ENCODE measurements at regions not wholly inside any gene's neighbourhood (a gene's known extent, or its start where the extent isn't known, plus 50 kb on each side); places are given as distances from the start of the nearest gene placed in this dataset.

DNA sequence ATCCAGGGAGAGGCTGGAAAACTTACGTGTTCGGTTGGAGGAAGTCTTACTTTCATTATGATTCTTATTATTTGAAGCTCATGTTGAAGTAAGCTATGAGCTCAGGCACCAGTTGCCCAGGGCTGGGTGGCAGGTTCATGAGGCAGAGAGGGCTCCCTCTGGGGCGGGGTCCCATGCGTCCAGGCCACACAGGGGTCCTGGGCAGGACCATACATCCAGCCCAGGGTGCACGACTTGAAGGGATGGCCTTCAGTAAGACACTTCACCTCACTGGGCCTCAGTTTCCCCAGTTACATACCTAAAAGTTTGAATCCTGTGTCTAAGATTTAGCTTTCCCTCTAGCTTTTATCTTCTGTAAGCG, 107.3 kb upstream of the B3GAT1 start:
- H3K27ac Mint-ChIP-seq: no peak overlapping the region
- no peaks in the 10 kb centered on the region for H3K9me3 Mint-ChIP-seq
- H3K4me3 Mint-ChIP-seq: no peak overlapping the region
- no peaks in the 10 kb centered on the region for H3K4me1 Mint-ChIP-seq
- peaks cover 56% of the 10 kb centered on the region for H3K27me3 Mint-ChIP-seq (ENCODE audit: low read depth)
- H3K36me3 Mint-ChIP-seq (ENCODE audit: low read depth): no peaks in the 10 kb centered on the region
- TF ChIP-seq, protein P1, sequence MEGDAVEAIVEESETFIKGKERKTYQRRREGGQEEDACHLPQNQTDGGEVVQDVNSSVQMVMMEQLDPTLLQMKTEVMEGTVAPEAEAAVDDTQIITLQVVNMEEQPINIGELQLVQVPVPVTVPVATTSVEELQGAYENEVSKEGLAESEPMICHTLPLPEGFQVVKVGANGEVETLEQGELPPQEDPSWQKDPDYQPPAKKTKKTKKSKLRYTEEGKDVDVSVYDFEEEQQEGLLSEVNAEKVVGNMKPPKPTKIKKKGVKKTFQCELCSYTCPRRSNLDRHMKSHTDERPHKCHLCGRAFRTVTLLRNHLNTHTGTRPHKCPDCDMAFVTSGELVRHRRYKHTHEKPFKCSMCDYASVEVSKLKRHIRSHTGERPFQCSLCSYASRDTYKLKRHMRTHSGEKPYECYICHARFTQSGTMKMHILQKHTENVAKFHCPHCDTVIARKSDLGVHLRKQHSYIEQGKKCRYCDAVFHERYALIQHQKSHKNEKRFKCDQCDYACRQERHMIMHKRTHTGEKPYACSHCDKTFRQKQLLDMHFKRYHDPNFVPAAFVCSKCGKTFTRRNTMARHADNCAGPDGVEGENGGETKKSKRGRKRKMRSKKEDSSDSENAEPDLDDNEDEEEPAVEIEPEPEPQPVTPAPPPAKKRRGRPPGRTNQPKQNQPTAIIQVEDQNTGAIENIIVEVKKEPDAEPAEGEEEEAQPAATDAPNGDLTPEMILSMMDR (IDR thresholded peaks at IDR 0.05; ENCODE audit: unreplicated experiment in 3 of 3): no peak

DNA sequence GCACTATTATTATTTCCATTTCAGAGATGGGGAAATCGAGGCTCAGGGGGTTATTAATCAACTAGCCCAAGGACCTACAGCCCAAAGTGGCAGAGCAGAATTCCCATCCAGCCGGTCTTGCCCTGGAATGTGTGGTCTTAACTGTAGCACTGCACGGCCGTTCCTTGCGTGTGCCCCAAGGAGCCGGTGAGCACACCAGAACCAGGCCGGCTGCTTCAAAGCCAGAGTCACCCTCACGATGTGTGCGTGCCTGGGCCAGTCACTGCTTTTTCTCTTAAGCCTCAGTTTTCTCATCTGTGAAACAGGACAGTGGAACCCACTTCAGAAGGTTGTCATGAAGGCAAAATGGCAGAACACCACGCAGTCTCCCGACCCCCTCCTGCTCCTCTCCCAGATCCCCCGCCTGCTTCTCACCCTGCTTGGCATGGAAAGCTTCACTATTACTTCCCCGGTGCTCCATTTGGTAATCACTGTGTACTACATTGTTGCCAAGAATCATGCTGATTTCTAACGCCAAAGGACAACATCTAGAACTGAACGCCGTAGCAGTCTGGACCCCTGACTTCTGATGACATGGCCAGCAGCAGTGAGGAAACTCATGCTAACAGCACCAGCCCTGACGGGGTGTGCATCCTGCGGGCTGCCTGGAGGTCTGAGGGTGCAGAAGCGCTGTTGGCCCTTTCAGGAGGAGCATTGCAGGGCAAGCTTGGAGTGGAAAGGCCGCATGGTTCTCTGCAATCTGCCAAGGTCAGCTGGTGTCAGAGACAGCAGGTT, 106.8 kb upstream of the B3GAT1 start:
- H3K9me3 Mint-ChIP-seq: no peaks in the 10 kb centered on the region
- H3K27ac Mint-ChIP-seq: no peak overlapping the region
- no peaks in the 10 kb centered on the region for H3K4me1 Mint-ChIP-seq
- TF ChIP-seq, protein P1 (IDR thresholded peaks at IDR 0.05; ENCODE audit: unreplicated experiment in 3 of 3): no peak
- peaks cover 53% of the 10 kb centered on the region for H3K27me3 Mint-ChIP-seq (ENCODE audit: low read depth)
- H3K4me3 Mint-ChIP-seq: no peak overlapping the region
- H3K36me3 Mint-ChIP-seq (ENCODE audit: low read depth): no peaks in the 10 kb centered on the region

DNA sequence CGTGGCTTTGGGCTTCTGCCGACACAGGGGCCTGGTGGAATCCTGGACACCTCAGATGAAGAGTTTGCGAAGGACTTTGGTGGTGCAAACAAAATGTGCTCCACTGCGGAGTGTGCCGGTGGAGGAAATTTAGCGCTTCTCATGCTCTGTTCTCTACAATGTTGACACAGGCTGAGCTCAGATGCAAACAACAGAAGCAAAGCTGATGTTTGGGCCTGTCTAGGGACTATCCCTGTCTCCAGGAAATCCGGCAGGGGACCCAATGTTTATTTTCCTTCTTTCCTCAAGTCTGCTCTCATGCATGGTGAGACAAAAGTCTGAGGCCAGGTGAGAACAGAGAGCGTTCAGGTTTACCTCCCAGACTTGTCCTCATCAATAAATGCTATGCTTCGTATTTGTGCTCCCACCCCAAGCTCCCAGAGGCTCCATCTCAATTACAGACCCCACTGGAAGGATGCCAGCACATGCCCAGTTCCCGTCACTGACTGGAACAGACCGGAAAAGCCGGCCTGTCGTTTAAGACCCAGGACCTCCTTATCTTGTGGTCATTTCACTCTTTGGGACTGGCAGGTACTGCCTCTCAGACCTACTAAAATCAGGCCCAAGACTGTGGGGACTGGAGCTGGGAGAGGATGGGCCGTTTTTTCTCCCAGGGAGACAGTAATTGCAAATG, 105.7 kb upstream of the B3GAT1 start:
- TF ChIP-seq, protein P1 (IDR thresholded peaks at IDR 0.05; ENCODE audit: unreplicated experiment in 3 of 3): no peak
- H3K27ac Mint-ChIP-seq: no peak overlapping the region
- peaks cover 54% of the 10 kb centered on the region for H3K27me3 Mint-ChIP-seq (ENCODE audit: low read depth)
- no peaks in the 10 kb centered on the region for H3K36me3 Mint-ChIP-seq (ENCODE audit: low read depth)
- H3K4me1 Mint-ChIP-seq: no peaks in the 10 kb centered on the region
- H3K9me3 Mint-ChIP-seq: no peaks in the 10 kb centered on the region
- H3K4me3 Mint-ChIP-seq: no peak overlapping the region

DNA sequence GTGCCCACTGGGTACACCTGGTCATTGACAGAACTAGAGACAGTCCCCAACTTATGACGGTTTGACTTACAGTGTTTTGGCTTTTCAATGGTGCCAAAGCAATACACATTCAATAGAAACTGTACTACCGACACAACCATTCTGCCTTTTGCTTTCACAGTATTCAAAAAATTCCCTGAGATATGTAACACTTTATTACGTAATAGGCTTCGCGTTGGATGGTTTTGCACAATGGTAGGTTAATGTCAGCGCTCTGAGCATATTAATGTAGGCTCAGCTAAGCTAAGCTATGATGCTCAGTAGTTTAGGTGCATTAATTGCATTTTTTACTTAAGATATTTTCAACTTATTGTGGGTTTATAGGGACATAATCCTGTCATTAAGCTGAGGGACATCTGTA, 105.1 kb upstream of the B3GAT1 start:
- Mint-ChIP-seq H3K27me3 (ENCODE audit: low read depth) (peaks cover 56% of the 10 kb centered on the region), H3K9me3 (no peaks in the 10 kb centered on the region), H3K4me1 (no peaks in the 10 kb centered on the region), H3K4me3 (no peak overlapping the region), H3K27ac (no peak overlapping the region), H3K36me3 (ENCODE audit: low read depth) (no peaks in the 10 kb centered on the region)
- TF ChIP-seq, protein P1 (IDR thresholded peaks at IDR 0.05; ENCODE audit: unreplicated experiment in 3 of 3): no peak

DNA sequence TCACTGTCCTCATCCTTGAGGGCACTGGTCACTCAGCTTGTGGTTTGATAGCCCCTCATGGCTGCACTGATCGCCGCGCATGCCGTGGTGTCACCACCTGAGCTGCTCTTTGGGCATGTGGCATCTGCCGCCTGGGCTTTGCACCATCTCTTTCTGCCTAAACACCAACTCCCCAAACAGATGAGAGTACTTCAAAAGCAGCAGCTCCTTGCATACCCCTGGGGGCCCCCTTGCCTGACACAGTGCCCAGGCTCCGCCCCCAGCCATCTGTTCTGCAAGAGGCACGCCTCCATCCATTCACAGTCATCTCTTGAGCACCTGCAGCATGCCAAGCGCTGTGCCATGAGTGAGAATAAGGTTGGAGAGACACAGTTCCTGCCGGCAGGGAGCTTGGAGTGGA, 104.5 kb upstream of the B3GAT1 start:
- H3K27ac Mint-ChIP-seq: no peak overlapping the region
- TF ChIP-seq, protein P1 (IDR thresholded peaks at IDR 0.05; ENCODE audit: unreplicated experiment in 3 of 3): no peak
- no peaks in the 10 kb centered on the region for H3K4me1 Mint-ChIP-seq
- no peaks in the 10 kb centered on the region for H3K36me3 Mint-ChIP-seq (ENCODE audit: low read depth)
- no peak overlapping the region for H3K4me3 Mint-ChIP-seq
- no peaks in the 10 kb centered on the region for H3K9me3 Mint-ChIP-seq
- H3K27me3 Mint-ChIP-seq (ENCODE audit: low read depth): peaks cover 58% of the 10 kb centered on the region

Measured in nephron (organoid).